Psoas muscle (tissue), 7 donors: ENCODE measurements at regions not wholly inside any gene's neighbourhood (a gene's known extent, or its start where the extent isn't known, plus 50 kb on each side); places are given as distances from the start of the nearest gene placed in this dataset.

Source experiments
- ATAC-seq, 4 donors: fragments of 200-7000 bp; cut with Tn5 transposase; one replicate each; pipeline ENCODE4 v1.9.1; 2020; ENCODE audit warnings: moderate library complexity in 3 of 4, mild to moderate bottlenecking in 2 of 4
- DNase-seq, 2 donors: peaks; one replicate each; pipeline ENCODE4 v3.0.0-alpha.2; 2020
- H3K27ac ChIP-seq: fragments of 200-600 bp; one replicate; pipeline ENCODE4 v1.8.0; 2022
- H3K27me3 ChIP-seq, 3 donors: fragments of 200-600 bp in 1 of 3; one replicate each; pipeline versions ENCODE4 v1.6.1 to v1.8.0; 2013 to 2022; ENCODE audit warnings: low read length in 2 of 3, mild to moderate bottlenecking in 2 of 3, moderate library complexity in 1 of 3; ENCODE audit not compliant: insufficient read depth in 3 of 3
- H3K36me3 ChIP-seq, 2 donors: fragments of 200-600 bp in 1 of 2; one replicate each; pipeline versions ENCODE4 v1.6.1 to v1.8.0; 2013 to 2022; ENCODE audit warnings: low read depth in 1 of 2, mild to moderate bottlenecking in 1 of 2, moderate library complexity in 1 of 2; ENCODE audit not compliant: insufficient read depth in 1 of 2
- H3K4me1 ChIP-seq: fragments of 200-600 bp; one replicate; pipeline ENCODE4 v1.8.0; 2022
- H3K4me3 ChIP-seq: fragments of 200-600 bp; one replicate; pipeline ENCODE4 v1.8.0; 2022; ENCODE audit warnings: mild to moderate bottlenecking
- H3K9me3 ChIP-seq: fragments of 200-600 bp; one replicate; pipeline ENCODE4 v1.8.0; 2022
- WGBS, 3 donors: extraction: QIAGEN DNeasy Blood & Tissue Kit; methylation state at CpG; one replicate each; pipeline versions ENCODE4 v1.1.6 to v1.1.7; 2013; 5-methylcytosine and 5-hydroxymethylcytosine counted together
- intact Hi-C, 2 donors: fragments of 100-400 bp; cut with DNase I; formaldehyde crosslinking; loops; one replicate each; pipeline versions ENCODE4 v1.11.0 to v1.14.2; 2022
- TF ChIP-seq, protein P1 (sequence below): fragments of 200-600 bp; IDR thresholded peaks from one replicate; pipeline ENCODE4 v1.8.0; 2022; ENCODE audit warnings: antibody characterized with exemption
- donor health status: healthy with polysubstance abuse.
- donor health status: DM: no; HTN: no; CAD: no; lungs with moderate emphysema.
- donor health status: Bipolar disorder and iron deficiency.
- donor health status: healthy.
- donor health status: DM: yes; HTN: yes; CAD: no.
- donor health status: DM: no; HTN: no; CAD: no.
- donor health status: DM: yes; HTN: yes; CAD: no.

DNA sequence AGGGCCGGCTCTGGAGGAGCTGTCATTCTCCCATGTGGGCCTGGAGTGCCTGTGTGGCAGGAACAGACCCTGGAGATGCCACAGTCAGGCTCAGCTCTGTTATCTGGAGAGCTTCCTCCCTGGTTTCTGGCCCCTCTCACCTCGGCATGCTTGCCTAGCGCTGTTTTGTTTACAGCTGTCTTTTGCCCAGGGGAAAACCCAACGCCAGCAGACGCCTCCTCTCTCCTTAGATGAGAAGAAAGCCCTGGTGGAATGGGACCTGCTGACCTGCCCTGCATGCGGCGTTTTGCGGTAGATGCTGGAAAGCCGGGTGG is 104.9 kb downstream of the CRYAA start:
- H3K27ac ChIP-seq: no peak overlapping the region
- peak in 1 of 2 donors; percentile 5 for DNase-seq
- 61 to 78% (median 70%) methylated on average over 9 of the region's 9 CpGs for WGBS, 3 donors
- intact Hi-C loops: no loop called here
- TF ChIP-seq, protein P1, sequence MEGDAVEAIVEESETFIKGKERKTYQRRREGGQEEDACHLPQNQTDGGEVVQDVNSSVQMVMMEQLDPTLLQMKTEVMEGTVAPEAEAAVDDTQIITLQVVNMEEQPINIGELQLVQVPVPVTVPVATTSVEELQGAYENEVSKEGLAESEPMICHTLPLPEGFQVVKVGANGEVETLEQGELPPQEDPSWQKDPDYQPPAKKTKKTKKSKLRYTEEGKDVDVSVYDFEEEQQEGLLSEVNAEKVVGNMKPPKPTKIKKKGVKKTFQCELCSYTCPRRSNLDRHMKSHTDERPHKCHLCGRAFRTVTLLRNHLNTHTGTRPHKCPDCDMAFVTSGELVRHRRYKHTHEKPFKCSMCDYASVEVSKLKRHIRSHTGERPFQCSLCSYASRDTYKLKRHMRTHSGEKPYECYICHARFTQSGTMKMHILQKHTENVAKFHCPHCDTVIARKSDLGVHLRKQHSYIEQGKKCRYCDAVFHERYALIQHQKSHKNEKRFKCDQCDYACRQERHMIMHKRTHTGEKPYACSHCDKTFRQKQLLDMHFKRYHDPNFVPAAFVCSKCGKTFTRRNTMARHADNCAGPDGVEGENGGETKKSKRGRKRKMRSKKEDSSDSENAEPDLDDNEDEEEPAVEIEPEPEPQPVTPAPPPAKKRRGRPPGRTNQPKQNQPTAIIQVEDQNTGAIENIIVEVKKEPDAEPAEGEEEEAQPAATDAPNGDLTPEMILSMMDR: no peak
- no peaks in the 10 kb centered on the region for H3K36me3 ChIP-seq
- ATAC-seq: no peak
- peaks cover 0 to 61% (median 13%) of the 10 kb centered on the region in 3 donors for H3K27me3 ChIP-seq
- no peaks in the 10 kb centered on the region for H3K9me3 ChIP-seq
- H3K4me3 ChIP-seq: no peak overlapping the region
- H3K4me1 ChIP-seq: no peaks in the 10 kb centered on the region

DNA sequence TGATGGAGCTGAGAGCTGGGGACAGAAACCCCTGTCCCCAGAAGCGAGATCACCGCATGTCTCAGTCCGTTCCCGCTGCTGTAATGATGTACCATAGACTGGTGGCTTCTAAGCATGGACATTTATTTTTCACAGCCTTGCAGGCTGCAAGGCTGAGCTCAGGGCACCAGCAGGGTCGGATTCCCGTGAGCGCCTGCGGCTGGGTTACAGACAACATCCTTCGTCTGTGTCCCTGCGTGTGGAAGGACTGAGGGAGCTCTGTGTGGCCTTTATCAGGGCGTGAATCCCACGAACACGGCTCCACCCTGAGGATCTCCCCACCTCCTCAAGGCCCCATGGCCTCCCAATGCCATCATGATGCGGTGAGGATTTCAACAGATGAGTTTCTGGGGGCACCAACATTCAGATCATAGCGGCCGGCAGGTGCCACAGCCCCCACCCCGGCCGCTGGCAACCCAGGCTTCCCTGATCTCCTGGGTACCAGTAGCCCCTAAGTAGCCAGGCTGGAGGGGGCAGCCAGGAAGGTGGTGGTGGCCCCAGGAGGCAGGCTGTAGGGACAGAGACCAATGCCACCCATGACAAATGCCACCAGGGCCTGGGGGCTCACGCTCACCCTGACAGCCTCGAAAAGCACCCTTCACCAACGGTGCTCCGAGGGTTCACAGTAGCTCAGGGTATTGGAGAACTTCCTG is 104.4 kb downstream of the CRYAA start:
- ATAC-seq (no peak), DNase-seq (peak in 1 of 2 donors; percentile 9)
- Histone ChIP-seq H3K27me3 (peaks cover 0 to 57% (median 11%) of the 10 kb centered on the region in 3 donors), H3K36me3 (no peaks in the 10 kb centered on the region), H3K4me3 (no peak overlapping the region), H3K27ac (no peak overlapping the region), H3K4me1 (no peaks in the 10 kb centered on the region), H3K9me3 (no peaks in the 10 kb centered on the region)
- 86 to 94% (median 92%) methylated on average over 22 of the region's 22 CpGs for WGBS, 3 donors
- TF ChIP-seq, protein P1: no peak
- intact Hi-C loops: no loop called here

DNA sequence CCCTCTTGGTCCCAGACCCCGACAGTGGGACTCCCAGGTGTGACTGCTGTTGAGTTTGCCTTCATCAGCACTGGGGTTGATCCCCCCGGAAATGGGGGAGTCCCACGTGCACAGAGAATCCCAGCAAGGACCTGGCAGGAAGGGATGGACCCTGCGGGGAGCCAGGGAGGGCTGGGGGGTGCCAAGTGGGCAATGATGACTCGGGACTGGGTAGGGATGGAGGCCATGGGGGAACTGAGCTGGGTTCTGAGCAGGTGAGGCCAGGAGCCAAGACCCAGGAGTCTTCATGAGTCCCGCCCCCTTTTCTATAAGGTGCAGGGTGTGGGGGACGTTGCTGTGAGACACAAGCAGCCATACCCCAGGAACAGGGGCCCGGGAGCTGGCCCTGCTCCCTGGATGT is 103.8 kb downstream of the CRYAA start:
- 82 to 91% (median 89%) methylated on average over 8 of the region's 8 CpGs for WGBS, 3 donors
- ATAC-seq (no peak), DNase-seq (peak in 1 of 2 donors; percentile 6)
- no peak overlapping the region for H3K27ac ChIP-seq
- H3K9me3 ChIP-seq: no peaks in the 10 kb centered on the region
- H3K36me3 ChIP-seq: no peaks in the 10 kb centered on the region
- intact Hi-C loops: no loop called here
- no peaks in the 10 kb centered on the region for H3K4me1 ChIP-seq
- peaks cover 0 to 55% (median 11%) of the 10 kb centered on the region in 3 donors for H3K27me3 ChIP-seq
- H3K4me3 ChIP-seq: no peak overlapping the region
- TF ChIP-seq, protein P1: no peak

DNA sequence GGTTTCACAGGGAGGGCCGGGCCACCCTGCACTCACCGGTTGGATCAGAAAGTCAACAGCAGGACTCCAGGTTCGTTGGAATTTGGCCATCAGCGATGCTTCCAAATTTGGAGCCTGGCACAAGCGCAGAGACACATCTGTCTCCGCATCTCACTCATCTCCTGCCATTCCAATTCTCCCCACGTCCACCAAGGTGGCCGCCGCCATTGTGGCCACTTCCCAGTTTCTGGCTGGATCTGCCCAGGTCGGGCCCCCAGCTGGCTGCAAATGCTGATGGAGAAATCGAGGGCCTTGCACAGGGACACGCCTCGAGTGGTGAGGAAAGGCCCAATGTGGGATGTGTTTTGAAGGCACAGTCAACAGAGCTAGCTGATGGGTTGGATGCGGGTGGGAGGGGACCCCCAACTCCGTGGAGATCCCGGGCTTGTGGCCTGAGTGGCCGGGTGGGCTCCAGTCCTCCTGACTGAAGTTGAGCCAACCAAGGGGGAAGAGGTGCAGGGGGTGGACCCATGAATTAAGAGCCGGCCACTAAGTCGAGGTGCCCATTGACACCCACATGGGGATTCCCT is 102.7 kb downstream of the CRYAA start:
- intact Hi-C loops: no loop called here
- ATAC-seq (no peak), DNase-seq (peak; percentile 9 to 41)
- no peaks in the 10 kb centered on the region for H3K4me1 ChIP-seq
- WGBS, 3 donors: 65 to 78% (median 67%) methylated on average over 19 of the region's 19 CpGs
- peaks cover 0 to 48% (median 11%) of the 10 kb centered on the region in 3 donors for H3K27me3 ChIP-seq
- no peak overlapping the region for H3K4me3 ChIP-seq
- H3K27ac ChIP-seq: no peak overlapping the region
- H3K9me3 ChIP-seq: no peaks in the 10 kb centered on the region
- H3K36me3 ChIP-seq: no peaks in the 10 kb centered on the region
- TF ChIP-seq, protein P1: no peak
